GM12873 (cell line): ENCODE measurements at regions not wholly inside any gene's neighbourhood (a gene's known extent, or its start where the extent isn't known, plus 50 kb on each side); places are given as distances from the start of the nearest gene placed in this dataset.

ENCODE experiments used
- CTCF ChIP-seq: IDR thresholded peaks from 2 replicates; pipeline ENCODE4 v1.5.1; 2012; ENCODE audit warnings: low read depth, mild to moderate bottlenecking, moderate library complexity, low read length, control low read depth; ENCODE audit not compliant: insufficient read depth; ENCODE audit errors: missing control alignments

GRCh38 chr9:107639426-107639825, 149.9 kb upstream of the KLF4 start:
- TF ChIP-seq CTCF = no peak

- TF ChIP-seq CTCF = no peak
Observed at GRCh38 chr9:107638521-107639310, 149.1 kb upstream of the KLF4 start.

DNA sequence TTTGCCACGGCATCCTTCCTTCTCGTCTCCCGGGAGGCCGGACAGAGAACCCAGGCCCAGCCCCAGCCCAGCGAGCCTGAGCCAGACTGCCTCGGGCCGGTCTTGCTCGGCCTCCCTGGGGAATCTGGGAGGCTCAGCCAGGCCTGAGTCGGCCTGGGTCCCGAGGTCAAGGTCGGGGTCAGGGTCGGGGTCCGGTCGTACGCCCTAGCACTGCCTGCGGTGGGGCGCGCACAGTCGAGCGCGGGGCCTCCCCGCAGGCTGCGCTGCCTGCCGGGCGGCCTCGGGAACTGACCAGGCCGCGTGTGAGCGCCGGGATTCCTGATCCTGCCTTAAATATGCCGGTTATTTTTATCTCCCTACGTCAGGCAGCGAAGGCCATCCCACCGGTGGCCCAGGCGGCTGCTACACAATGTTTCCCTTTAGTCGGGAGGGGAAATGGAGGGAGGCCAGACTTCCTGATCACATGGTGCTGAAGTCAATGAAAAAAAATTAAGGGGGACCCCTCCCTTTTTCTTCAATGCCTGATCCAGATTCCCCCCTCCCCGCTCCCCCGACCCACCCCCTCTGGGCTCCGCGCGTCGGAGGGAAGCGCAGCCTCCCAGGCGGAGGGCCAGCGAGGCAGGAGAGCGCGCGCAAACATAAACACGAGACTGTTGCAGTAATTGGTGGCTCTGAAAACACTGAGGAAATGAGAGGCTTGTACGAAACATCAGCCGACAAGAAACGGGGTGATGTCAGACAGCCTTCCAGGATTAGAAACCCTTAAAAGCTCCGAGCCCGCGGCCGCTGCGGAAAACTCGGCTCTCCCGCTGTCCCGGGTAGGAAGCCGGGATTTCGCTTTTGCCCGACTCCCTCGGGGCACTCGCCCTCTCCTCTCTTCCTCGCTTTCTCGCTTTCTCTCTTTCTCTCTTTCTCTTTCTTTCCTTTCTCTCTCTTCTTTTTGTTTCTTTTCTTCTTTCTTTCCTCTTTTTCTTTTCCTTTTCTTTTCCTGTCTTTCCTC, 148.2 kb upstream of the KLF4 start:
- TF ChIP-seq CTCF = no peak

- no peak for TF ChIP-seq CTCF
Observed at GRCh38 chr9:107636571-107637381, 147.2 kb upstream of the KLF4 start.

DNA sequence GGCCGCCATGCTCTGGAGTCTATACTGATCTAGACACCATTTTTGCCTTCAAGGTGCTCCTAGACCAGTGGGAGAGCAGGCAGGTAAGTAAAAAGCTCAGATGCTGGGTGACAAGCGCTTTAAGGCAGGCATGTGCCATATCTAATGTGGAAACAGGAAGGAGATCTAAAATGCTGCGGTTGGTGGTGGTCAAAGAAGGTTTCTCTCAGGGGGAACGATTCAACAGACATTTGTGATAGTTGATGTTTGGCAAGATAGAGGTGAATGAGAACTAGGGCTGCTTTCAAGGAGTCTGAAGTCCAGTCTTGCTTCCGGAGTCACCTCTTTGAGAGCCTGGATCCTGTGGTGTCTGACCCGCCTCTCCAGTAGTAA, 146.2 kb upstream of the KLF4 start:
- no peak for TF ChIP-seq CTCF

DNA sequence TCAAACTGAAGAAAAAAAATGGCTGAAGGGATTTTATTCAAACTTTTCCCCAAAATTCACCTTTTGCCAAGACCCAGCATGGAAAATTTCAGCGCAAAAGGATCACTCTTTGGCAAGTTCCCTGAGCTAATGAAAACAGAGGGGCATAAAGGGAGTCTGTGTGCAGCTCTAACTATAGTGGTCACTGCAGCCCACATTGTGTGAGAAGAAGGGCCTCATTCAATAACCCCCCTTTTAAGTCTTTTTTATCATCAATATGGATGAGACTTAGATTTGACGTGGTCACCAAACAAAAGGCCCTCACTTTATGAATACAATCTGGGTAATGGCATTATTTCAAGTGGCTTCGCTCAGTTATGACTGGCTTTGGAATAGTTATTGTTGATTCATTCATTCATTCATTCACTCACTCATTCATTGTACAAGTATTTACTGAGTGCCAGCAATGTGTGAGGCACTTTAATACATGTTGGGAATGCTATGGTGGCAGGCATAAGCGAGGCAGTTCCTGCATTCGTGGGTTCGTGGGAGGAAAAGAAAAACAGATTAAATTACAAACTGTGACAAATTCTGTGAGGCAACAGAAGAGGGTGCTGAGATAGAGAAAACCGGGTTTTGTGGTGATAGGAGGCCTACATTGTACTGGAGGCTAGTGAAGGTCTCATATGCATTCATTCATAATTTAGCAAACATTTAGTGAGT, 145.7 kb upstream of the KLF4 start:
- no peak for TF ChIP-seq CTCF
